ENCODE measurements at regions not wholly inside any gene's neighbourhood (a gene's known extent, or its start where the extent isn't known, plus 50 kb on each side); places are given as distances from the start of the nearest gene placed in this dataset.

GRCh38 chr6:20031342-20031741 is 180.9 kb downstream of the MBOAT1 start:
- Histone ChIP-seq H3K27ac (ENCODE audit: low read length) (no peak overlapping the region), H3K79me2 (ENCODE audit: low read length) (no peaks in the 10 kb centered on the region), H3K4me3 (ENCODE audit: low read length) (no peak overlapping the region), H2AFZ (ENCODE audit: low read length) (no peak overlapping the region), H3F3A (ENCODE audit: low read length, unreplicated experiment) (no peaks in the 10 kb centered on the region), H3K9me2 (replicated peaks; ENCODE audit: low read length) (no peaks in the 10 kb centered on the region), H3K4me2 (ENCODE audit: low read length) (no peak overlapping the region), H3K9ac (ENCODE audit: low read length) (no peak overlapping the region), H4K20me1 (ENCODE audit: low read length) (no peaks in the 10 kb centered on the region), H3K4me1 (ENCODE audit: insufficient read depth, low read length) (no peaks in the 10 kb centered on the region), H3K9me3 (ENCODE audit: low read length) (no peaks in the 10 kb centered on the region), H3K36me3 (ENCODE audit: low read depth, low read length) (no peaks in the 10 kb centered on the region), H3K27me3 (ENCODE audit: low read length) (peaks cover 17% of the 10 kb centered on the region; the same call in 1 of the 2 replicates)
- ChIA-PET POLR2A (ENCODE audit: unreplicated experiment) (no interaction called here), CTCF (no interaction called here)
- DNase-seq, result no peak
- ATAC-seq, result no peak
- BruUV-seq (replicated peaks), result no TSS peak
- TF ChIP-seq EZH2phosphoT487 (IDR thresholded peaks at IDR 0.05; ENCODE audit: borderline replicate concordance, low read length) (no peak), EZH2 (IDR thresholded peaks at IDR 0.05; ENCODE audit: low read length, unreplicated experiment) (no peak)
- TF ChIP-seq, protein P1, sequence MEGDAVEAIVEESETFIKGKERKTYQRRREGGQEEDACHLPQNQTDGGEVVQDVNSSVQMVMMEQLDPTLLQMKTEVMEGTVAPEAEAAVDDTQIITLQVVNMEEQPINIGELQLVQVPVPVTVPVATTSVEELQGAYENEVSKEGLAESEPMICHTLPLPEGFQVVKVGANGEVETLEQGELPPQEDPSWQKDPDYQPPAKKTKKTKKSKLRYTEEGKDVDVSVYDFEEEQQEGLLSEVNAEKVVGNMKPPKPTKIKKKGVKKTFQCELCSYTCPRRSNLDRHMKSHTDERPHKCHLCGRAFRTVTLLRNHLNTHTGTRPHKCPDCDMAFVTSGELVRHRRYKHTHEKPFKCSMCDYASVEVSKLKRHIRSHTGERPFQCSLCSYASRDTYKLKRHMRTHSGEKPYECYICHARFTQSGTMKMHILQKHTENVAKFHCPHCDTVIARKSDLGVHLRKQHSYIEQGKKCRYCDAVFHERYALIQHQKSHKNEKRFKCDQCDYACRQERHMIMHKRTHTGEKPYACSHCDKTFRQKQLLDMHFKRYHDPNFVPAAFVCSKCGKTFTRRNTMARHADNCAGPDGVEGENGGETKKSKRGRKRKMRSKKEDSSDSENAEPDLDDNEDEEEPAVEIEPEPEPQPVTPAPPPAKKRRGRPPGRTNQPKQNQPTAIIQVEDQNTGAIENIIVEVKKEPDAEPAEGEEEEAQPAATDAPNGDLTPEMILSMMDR (conservative IDR thresholded peaks at IDR 0.05; ENCODE audit: low read depth, low read length), result no peak
- intact Hi-C loops (cut with micrococcal nuclease), result no loop called here

DNA sequence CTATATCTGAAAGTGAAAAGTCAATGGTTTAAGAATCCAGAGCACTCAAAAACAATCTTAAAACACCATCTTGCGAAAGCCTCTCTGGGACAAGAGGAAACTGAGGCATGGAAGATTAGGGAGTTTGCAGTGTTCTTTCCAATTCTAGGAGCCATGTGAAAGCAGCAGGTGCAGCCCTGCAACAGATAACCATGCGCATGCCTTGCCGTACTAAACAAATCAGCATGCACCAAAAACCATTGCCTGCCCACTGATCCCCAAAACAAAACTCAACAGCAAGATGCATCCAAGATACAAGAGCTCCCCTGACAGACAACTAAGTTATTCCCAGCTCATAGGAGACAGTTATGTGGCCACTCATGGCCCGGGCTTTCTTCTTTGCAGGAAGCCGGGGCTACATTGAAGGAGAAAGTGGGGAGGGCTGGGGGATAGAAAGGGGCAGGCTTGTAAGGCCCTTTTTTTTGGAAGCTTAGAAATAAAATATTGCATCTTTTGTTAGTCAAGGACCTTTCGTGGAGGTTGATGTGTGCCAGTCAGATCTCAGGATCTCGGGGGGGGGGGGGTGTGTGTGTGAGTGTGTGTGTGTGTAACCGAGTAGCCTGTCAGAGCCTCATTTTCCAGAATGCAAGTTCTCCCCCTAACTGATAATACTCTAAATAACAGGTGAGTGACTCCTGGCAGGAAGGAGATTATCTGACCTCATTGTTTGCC is 178.4 kb downstream of the MBOAT1 start:
- Histone ChIP-seq H3K9me3 (ENCODE audit: low read length) (no peaks in the 10 kb centered on the region), H3K36me3 (ENCODE audit: low read depth, low read length) (no peaks in the 10 kb centered on the region), H3F3A (ENCODE audit: low read length, unreplicated experiment) (no peaks in the 10 kb centered on the region), H3K9ac (ENCODE audit: low read length) (no peak overlapping the region), H3K27ac (ENCODE audit: low read length) (no peak overlapping the region), H3K4me3 (ENCODE audit: low read length) (no peak overlapping the region), H3K4me2 (ENCODE audit: low read length) (no peak overlapping the region), H3K9me2 (replicated peaks; ENCODE audit: low read length) (no peaks in the 10 kb centered on the region), H4K20me1 (ENCODE audit: low read length) (no peaks in the 10 kb centered on the region), H3K27me3 (ENCODE audit: low read length) (peaks cover 19% of the 10 kb centered on the region; the same call in 1 of the 2 replicates), H3K4me1 (ENCODE audit: insufficient read depth, low read length) (no peaks in the 10 kb centered on the region), H2AFZ (ENCODE audit: low read length) (no peak overlapping the region), H3K79me2 (ENCODE audit: low read length) (no peaks in the 10 kb centered on the region)
- intact Hi-C loops (cut with micrococcal nuclease), result no loop called here
- no TSS peak for BruUV-seq (replicated peaks)
- DNase-seq, result no peak
- POLR2A ChIA-PET (ENCODE audit: unreplicated experiment), result no interaction called here
- CTCF ChIA-PET, result no interaction called here
- TF ChIP-seq, protein P1 (conservative IDR thresholded peaks at IDR 0.05; ENCODE audit: low read depth, low read length), result no peak
- TF ChIP-seq EZH2phosphoT487 (IDR thresholded peaks at IDR 0.05; ENCODE audit: borderline replicate concordance, low read length), result no peak
- TF ChIP-seq EZH2 (IDR thresholded peaks at IDR 0.05; ENCODE audit: low read length, unreplicated experiment), result no peak
- no peak for ATAC-seq

DNA sequence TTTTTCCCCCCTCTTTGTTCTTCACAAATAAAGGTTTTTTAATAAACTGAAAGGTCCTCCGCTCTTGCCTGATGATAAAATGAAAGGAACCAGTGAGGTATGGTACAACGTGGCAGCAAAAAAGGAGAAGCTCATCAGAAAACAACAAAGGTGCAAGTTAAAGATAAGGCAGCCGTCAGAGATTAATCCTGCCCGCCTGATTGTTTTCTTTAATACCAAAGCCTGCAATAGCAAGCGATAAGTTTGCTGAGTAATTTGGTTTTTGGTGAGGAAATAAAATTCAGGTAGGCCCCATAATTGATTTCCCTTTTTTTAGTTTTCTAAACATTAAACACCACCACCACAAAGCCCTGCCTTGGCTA is 177.9 kb downstream of the MBOAT1 start:
- CTCF ChIA-PET, result no interaction called here

More for the DNA sequence above, 177.9 kb downstream of the MBOAT1 start:
- POLR2A ChIA-PET (ENCODE audit: unreplicated experiment), result no interaction called here
- Histone ChIP-seq H3K9me2 (replicated peaks; ENCODE audit: low read length) (no peaks in the 10 kb centered on the region), H3K79me2 (ENCODE audit: low read length) (no peaks in the 10 kb centered on the region), H3K9ac (ENCODE audit: low read length) (no peak overlapping the region), H3K4me1 (ENCODE audit: insufficient read depth, low read length) (no peaks in the 10 kb centered on the region), H3K4me2 (ENCODE audit: low read length) (no peak overlapping the region), H3K4me3 (ENCODE audit: low read length) (no peak overlapping the region), H2AFZ (ENCODE audit: low read length) (no peak overlapping the region), H3K9me3 (ENCODE audit: low read length) (no peaks in the 10 kb centered on the region), H3K36me3 (ENCODE audit: low read depth, low read length) (no peaks in the 10 kb centered on the region), H3F3A (ENCODE audit: low read length, unreplicated experiment) (no peaks in the 10 kb centered on the region), H4K20me1 (ENCODE audit: low read length) (no peaks in the 10 kb centered on the region), H3K27me3 (ENCODE audit: low read length) (peaks cover 24% of the 10 kb centered on the region; the same call in 1 of the 2 replicates), H3K27ac (ENCODE audit: low read length) (no peak overlapping the region)
- no TSS peak for BruUV-seq (replicated peaks)
- TF ChIP-seq EZH2 (IDR thresholded peaks at IDR 0.05; ENCODE audit: low read length, unreplicated experiment) (no peak), EZH2phosphoT487 (IDR thresholded peaks at IDR 0.05; ENCODE audit: borderline replicate concordance, low read length) (no peak)
- TF ChIP-seq, protein P1 (conservative IDR thresholded peaks at IDR 0.05; ENCODE audit: low read depth, low read length), result no peak
- intact Hi-C loops (cut with micrococcal nuclease), result no loop called here
- no peak for DNase-seq
- no peak for ATAC-seq
